Hepatocyte (in vitro differentiated cells): ENCODE measurements at regions not wholly inside any gene's neighbourhood (a gene's known extent, or its start where the extent isn't known, plus 50 kb on each side); places are given as distances from the start of the nearest gene placed in this dataset.

Experiments
- CTCF ChIP-seq: fragments of 200-600 bp; sonication (generic); IDR thresholded peaks from 2 replicates; pipeline ENCODE4 v1.5.1; 2016; ENCODE audit warnings: antibody characterized with exemption, mild to moderate bottlenecking; ENCODE audit not compliant: poor library complexity
- EZH2 ChIP-seq: fragments of 200-600 bp; sonication (generic); IDR thresholded peaks from 2 replicates; pipeline ENCODE4 v1.6.1; 2016; ENCODE audit warnings: antibody characterized with exemption, mild to moderate bottlenecking, borderline replicate concordance
- EZH2phosphoT487 ChIP-seq: fragments of 200-600 bp; sonication (generic); IDR thresholded peaks from one replicate; pipeline ENCODE4 v1.6.1; 2018; ENCODE audit warnings: antibody characterized with exemption, mild to moderate bottlenecking, low read depth, moderate library complexity; ENCODE audit not compliant: unreplicated experiment, severe bottlenecking

- no peak for TF ChIP-seq CTCF
- TF ChIP-seq EZH2, result no peak
- no peak for TF ChIP-seq EZH2phosphoT487
These were observed 202.4 kb downstream of the IRF8 start for GRCh38 chr16:86101137-86101896.
